HCT116 (cell line): ENCODE measurements at regions not wholly inside any gene's neighbourhood (a gene's known extent, or its start where the extent isn't known, plus 50 kb on each side); places are given as distances from the start of the nearest gene placed in this dataset.

Experiments used
- CTCF ChIP-seq, 3 experiments: fragments of 200-600 bp in 1 of 3; sonication (generic) in 1 of 3; IDR thresholded peaks in 2 of 3; conservative IDR thresholded peaks in 1 of 3; 2 replicates each; pipeline ENCODE4 v1.5.1; 2012 to 2017; ENCODE audit warnings: low read depth in 2 of 3, low read length in 2 of 3, antibody characterized with exemption in 1 of 3, borderline replicate concordance in 1 of 3, control low read depth in 1 of 3, mild to moderate bottlenecking in 1 of 3, mixed read lengths in 1 of 3, mixed run types in 1 of 3, moderate library complexity in 1 of 3; ENCODE audit not compliant: insufficient read depth in 1 of 3
- POLR2A ChIP-seq: IDR thresholded peaks from 2 replicates; pipeline ENCODE4 v1.7.0; 2011; ENCODE audit warnings: borderline replicate concordance; ENCODE audit not compliant: insufficient read depth, insufficient read length; ENCODE audit errors: extremely low read depth

GRCh38 chr7:156139112-156139511 lies 326.8 kb upstream of the SHH start:
- TF ChIP-seq POLR2A (no peak), CTCF (IDR thresholded peaks at IDR 0.05 in 2 of 3, conservative IDR thresholded peaks at IDR 0.05 in 1 of 3; ENCODE audit: borderline replicate concordance in 1 of 3, insufficient read depth in 1 of 3, low read depth in 2 of 3, low read length in 2 of 3) (no peak)
